HTR-8/SVneo (cell line): ENCODE measurements at regions not wholly inside any gene's neighbourhood (a gene's known extent, or its start where the extent isn't known, plus 50 kb on each side); places are given as distances from the start of the nearest gene placed in this dataset.

Experiments used
- DNase-seq: peaks from one replicate; pipeline ENCODE4 v3.0.0; 2011; ENCODE audit warnings: low spot score, mixed read lengths; ENCODE audit not compliant: insufficient read length
- FAIRE-seq: peaks from 2 replicates; lab custom pipeline; 2011; peaks lifted over from hg19 to GRCh38; lab: Jason Lieb, UNC

DNA sequence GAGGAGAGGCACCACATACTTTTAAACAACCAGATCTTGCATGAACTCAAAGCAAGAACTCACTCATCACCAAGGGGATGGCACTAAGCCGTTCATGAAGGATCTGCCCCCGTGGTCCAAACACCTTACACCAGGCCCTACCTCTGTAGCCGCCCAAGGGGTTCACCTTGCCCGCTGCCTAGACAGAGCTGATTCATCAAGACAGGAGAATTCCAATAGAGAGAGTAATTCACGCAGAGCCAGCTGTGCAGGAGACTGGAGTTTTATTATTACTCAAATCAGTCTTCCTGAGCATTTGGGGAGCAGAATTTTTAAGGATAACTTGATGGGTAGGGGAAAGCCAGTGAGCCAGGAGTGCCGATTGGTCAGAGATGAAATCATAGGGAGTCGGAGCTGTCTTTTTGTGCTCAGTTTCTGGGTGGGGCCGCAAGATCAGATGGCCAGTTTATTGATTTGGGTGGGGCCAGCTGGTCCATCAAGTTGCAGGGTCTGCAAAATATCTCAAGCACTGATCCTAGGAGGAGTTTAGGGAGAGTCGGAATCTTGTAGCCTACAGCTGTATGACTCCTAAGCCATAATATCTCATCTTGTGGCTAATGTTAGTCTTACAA lies 364.7 kb downstream of the PCDH7 start:
- no peak for DNase-seq
- no peak for FAIRE-seq

DNA sequence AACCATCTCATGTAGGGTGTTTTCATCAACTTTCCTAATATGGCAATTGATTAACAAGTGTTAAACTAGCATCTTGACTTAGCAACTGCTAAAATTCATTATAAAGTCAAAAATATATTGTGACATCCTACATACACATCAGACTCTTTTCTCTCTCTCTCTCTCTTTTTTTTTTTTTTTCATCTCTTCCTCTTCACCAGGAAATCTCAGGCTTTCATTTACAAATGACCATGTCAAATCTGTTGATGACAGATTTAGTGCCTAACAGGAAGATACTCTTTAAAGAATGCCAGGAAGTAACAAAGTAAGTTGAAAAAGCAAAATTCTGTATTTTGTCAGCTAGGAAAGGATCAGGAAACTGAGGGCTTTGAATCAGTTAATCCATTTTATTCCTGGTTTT lies 365.5 kb downstream of the PCDH7 start:
- FAIRE-seq (no peak), DNase-seq (no peak)

DNA sequence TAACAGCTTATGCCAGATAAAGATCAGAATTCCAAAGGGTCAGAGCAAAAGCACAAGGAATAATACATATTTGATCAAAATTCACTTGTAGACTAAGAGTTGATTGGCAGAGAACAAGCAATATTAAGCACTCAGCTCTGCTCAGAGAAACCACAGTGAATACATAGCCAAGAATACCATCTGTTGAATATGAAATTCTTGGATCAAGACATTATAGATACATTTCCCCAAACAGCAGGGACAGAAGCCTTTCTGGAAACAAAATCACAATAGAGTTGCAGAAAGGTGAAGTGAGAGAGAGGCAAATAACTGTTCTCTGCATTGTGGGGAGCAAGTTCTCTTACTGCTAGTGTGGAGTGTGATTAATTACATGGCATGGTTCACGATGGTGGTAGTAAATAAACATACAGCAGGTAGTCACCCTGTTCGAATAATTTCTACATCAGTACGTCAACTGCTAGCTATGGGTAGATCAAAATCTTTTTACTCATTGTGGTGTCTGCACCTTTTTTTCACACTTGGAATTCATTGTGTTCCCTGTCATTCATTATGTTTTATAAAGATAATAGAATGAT lies 366.7 kb downstream of the PCDH7 start:
- DNase-seq (no peak), FAIRE-seq (no peak)

DNA sequence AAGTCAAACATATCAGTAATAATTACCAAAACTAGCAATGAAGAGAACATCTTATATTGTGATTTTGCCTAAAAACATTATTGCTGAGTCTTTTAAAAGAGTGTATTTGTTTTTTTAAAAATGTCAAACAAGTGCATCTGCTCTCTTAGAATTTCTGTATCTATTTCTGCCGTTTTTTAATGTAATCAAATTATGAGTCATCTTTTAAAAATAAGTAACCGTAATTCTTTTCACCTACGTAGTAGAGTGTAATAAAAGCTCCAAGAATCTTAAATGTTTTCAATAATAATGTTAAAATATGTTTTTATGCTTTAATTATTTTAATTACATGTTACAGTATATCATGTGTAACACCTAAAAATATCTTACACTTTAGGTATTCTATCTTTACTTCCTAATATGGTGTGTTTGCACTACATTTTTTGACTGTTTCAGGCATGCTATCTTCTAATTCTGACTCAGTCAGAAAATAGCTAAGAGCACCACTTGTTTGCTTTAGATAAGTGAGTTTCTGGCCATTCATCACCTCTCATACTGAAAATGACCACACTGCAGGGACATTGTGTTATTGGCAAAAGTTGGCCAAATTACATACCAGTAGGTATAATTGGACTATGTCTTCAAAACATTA lies 368.5 kb downstream of the PCDH7 start:
- FAIRE-seq (no peak), DNase-seq (no peak)

DNA sequence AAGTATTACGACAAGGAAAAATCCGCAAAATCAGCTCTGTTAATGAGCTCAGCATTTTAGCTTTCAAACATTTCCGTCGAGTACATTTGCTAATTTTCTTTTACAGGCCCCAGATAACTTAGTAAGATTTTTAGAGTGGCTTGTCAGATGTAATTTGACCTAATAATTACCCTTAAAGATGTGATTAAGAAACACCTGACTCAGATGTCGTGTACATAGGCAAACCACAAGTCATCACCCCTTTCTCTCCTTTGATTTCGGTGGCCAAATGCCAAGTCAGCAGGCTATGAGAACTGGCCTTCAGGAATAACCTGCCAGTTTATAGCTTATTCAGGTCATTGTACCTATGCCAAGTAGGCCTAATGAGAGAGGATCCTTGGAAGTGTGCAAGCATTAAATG lies 369.6 kb downstream of the PCDH7 start:
- FAIRE-seq (no peak), DNase-seq (no peak)

DNA sequence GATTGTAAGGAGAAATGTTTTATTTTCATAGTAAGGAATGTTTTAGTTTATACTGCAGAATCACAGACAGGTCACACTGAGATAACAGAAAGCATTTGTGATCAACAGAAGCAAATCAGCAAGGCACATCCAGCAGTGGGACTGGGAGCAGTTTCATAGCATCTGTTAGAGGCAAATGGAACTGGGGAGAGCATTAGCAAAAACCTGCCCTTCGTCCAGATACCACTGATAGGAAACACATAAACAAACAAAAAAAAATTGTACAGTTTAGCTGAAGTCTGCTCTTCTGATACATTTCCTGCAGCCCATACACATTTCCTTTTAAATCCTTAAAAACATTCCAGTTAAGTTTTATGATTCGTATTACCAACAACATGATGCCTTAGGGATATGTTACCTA lies 374.3 kb downstream of the PCDH7 start:
- DNase-seq (no peak), FAIRE-seq (no peak)

DNA sequence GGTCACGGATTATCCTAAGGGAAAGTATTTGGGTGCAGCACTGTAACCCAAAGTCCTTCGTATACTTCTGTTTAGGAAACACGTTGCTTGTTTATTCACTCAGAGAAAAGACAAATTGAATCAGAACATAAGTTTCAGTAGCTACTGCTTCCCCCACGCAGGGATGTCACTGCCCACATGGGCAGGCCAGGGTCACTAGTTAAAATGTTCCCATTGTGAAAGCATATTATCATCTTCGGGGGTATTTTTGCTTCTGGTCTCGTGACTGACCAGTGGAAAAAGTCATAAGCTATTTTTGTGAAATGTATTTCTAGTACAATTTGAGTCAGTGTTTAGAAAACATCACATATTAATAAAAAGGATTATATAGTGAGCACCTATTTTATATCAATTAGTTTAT lies 377.8 kb downstream of the PCDH7 start:
- DNase-seq, result no peak

DNA sequence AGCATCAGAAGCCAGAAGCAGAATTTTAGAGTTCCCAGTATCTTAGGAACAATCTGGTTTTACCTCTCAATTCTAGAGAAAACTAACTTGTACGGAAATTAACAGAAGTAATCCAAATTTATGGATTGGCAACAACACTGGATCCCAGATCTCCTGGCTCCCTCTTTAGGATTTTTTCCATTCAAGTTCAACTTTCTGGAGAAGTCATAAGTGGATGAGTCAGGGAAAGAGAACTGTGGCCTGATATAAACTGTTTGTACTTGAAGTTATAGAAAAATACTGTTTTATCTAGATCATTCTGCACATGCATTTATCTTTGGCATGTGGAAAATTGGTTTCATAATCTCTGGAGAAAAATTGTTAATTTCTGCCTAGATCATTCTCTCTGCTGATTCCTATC lies 380.4 kb downstream of the PCDH7 start:
- DNase-seq, result no peak
- no peak for FAIRE-seq

More for the DNA sequence above, 377.8 kb downstream of the PCDH7 start:
- FAIRE-seq, result no peak

DNA sequence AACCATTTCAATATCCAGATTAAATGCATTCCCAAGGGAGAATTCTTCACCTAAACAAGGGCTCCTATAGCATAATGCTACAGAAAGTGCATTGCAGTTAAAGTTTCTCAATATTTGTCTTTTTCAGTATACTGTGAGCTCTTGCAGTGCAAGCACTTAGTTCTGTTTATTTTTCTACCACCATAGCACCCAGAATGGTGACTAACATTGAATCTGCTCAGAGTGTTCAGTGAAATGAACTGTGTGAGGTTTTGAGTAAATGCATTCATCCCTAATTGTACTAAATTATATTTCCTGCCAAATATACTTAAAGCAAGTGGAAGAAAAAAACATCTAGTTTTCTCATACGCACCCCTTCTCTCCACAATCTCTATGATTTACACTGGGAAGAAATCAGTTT lies 383.9 kb downstream of the PCDH7 start:
- DNase-seq (no peak), FAIRE-seq (no peak)

DNA sequence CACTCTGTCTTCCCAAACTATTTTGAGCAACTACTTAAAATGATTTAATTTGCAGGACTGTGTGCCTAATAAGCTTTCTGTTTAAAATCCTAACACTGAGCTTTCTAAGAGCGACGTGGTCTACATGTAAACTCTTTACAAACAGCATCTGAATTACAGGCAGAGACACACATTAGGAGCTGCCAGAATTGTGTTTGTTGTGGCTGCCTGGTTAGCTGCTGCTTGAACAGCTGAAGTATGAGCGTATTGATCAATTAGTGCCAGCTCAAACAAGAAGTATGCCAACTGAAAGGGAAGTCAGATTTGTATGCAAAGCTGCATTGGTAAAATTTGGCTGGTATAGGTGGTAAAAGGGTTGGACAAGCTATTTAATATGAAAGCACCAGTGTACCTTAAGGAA lies 384.4 kb downstream of the PCDH7 start:
- FAIRE-seq (no peak), DNase-seq (no peak)

DNA sequence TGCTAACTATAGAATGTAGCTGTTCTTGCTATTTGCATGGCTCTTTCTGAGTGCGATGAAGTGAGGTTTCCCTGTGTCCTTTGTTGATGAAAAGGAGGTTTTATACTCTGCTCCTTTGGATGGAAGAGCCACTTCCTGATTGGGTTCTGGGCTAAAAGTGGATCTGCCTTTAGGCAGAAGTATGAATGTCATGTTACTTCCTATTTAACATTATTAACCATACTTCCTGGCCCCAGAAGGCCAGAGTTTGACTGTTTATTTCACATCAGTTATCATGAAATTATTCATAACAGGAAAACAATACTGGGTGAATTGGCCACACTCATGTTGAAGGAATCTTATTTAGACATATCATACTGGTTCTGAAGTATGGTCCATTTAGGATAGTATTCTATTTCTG lies 386.2 kb downstream of the PCDH7 start:
- DNase-seq (no peak), FAIRE-seq (no peak)

DNA sequence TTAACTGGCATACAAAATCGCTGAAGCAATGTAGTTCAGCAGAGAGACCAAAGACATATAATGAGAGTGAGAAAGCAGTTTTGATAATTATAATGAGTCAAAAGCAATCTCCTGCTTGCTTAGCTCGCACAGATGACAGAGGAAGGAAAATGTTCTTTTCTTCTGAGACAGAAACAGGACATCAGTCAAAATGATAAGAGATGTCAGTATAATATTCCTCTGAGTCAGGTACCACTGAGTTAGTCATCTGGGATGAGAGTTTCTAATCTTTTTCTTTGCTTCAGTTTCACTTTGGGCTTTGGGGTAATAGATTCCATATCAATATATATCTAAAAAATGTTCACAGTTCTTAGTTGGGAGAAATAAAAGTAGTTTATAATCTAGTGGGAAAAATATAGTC lies 387.2 kb downstream of the PCDH7 start:
- DNase-seq, result no peak
- FAIRE-seq, result no peak

DNA sequence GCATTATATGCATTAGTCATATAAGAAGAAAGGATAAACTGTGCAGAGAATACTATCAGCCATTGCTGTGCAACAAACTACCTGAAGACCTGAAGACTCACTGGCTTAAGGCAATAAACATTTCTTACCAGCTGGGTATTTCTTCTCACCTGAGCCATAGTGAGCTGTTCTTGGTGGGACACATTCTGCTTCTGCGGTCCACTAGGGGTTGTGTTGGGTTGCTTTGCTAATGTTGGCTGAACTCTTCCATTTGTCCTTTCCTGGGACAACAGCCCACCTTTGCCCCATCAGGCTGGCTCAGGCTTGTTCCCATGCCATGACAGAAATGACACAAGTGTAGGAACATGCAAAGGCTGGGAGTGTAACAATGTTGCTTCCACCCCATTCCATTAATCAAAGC lies 388.6 kb downstream of the PCDH7 start:
- DNase-seq (no peak), FAIRE-seq (no peak)

DNA sequence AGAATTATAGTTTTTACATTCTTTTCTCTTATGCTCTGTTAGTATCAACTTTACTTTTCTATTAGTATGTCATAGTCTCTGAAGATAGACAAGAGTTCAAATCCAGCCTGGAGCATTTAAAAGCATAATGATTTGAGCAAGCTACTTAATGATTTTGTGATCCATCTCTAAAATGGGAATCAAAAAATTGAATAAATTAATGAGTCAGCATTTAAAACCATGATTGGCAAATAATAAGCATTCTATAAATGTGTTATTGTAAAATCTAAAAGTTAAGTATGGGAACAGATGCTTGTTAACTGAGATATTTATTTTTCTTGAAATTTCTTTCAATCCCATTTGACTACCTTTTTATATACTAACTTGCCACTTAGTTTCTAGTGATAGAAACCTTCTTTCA lies 391.6 kb downstream of the PCDH7 start:
- no peak for FAIRE-seq
- no peak for DNase-seq

DNA sequence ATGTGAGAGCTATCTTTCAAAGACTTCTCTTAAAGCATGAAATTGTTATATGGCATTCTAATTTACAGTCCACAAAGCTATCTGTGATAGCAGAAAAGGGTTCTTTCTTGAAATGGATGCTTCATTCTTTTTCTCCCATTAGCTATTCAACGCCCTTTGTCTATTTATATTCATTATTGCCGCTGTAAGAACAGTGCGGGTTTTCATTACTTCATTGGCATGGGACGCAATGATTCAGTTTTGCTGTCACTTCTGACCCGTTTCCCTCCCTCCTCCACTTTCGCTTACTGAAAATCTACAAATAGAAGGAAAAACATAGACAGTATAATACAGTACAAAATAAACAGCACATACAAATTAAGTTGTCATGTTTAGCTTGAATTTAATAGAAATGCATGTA lies 394.6 kb downstream of the PCDH7 start:
- FAIRE-seq (no peak), DNase-seq (no peak)

DNA sequence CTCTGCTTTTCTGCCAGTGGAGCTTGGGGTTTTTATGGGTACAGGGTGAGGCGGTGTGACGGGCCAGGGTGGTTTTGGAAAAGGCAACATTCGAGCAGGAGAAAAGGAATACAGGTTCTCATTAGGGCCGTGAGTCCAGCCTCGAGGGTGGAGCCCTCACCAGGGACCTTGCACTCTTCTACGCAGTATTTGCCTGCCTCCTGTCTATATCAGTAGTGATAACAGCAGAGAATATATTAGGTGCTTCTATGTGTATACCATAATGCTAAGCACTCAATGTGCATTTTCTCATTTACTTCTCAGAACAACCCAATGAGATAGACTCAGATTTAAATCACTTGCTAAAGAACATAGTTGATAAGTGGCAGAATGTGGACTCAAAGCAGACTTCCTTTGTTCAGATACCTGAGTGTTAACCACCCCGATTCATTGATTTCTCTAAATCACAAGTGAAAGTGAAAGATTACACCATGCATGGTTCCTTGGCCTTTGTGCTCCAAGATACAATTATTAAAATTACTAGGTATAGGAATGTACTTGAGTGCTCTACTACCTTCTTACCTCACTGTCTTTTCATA lies 403.9 kb downstream of the PCDH7 start:
- FAIRE-seq (no peak), DNase-seq (no peak)

DNA sequence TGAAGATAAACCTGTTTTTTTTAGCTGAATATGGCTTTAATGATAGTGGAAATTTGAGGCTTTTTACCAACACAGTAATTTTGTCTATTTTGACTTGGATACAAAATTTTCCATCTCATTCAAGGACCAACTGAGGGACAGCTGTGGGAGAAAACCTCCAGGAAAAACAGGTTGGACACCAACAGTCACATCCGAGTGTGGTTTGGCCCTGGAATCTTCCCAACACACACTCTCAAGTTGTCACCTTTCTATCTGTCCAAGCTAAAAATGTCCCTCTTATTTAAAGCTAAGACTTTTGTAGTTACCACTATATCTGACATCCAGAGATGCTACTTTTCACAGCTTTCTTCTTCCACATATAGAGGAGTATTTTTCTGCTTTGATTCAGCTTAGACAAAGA lies 404.9 kb downstream of the PCDH7 start:
- DNase-seq (no peak), FAIRE-seq (no peak)

DNA sequence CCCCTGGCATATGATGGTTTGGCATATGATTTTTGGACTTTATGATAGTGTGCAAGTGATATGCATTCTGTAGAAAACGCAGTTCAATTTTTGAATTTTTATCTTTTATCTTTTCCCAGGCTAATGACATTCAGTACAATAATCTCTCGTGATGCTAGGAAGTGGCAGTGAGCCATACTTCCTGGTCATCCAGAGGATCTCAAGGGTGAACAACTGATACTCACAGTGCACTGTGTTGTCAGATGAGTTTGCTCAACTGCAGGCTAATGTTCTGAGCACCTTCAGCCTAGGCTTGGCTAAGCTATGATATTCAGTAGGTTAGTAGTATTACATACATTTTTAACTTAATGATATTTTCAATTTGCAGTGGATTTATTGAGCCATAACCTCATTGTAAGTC lies 405.3 kb downstream of the PCDH7 start:
- no peak for DNase-seq
- FAIRE-seq, result no peak

DNA sequence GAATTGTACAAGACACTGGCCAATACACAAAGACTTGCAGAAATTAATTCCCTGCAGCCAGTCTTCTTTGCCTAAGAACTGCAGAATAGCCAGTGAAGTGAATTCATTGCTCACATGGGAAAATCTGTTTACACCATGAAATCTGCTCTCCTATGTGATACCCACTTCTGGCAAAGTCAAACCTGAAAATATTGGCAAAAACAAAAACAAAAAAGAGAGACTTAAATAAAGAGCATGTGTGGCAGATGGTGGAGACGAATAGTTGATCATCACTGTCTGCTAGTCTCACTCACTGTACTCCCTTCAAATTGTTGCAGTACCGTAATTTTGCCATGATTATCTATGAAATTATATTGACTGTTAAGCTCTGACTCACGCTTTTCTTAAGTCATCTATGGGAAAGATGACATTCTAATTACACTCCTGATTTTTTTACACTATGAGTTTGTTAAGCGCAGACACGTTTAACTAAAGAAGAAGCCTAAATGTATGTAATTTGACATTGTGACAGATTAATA lies 406.8 kb downstream of the PCDH7 start:
- DNase-seq (no peak), FAIRE-seq (no peak)

DNA sequence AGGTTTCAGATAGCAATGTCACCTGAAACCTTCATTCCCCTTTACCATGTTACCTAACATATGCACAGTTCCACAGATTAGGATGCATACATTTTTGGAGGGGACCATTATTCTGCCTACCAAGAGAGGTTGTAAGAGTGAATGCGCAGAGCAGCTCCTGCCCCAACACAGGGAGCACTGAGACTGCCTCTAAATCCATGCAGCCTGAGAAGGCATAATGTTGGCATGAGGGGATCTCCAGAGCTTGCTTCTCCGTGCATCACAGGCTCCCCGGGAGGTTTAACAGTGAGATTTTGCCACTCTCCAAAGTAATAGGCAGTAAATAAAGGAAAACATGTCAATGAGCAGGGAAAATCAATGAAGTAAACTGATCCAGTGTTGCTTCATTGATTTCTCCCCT lies 410.8 kb downstream of the PCDH7 start:
- FAIRE-seq (no peak), DNase-seq (no peak)

DNA sequence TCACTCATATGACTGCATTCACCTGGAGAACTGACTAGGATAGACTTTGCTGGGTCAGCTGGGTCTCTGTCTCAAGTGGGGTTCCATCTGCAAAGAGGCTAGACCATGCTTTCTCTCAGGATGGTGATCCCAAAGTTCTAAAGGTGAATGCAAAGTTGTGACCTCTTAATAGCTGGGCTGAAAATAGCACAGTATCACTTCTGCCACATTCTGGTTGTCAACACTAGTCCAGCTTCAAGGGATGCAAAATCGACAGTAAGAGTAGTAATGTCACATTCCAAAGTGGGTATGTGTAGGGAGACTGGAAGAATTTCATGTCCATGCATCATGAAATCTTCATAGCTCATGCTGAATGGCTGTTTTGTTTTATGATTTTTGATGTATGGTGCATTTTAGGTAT lies 414.6 kb downstream of the PCDH7 start:
- no peak for DNase-seq
- FAIRE-seq, result no peak

DNA sequence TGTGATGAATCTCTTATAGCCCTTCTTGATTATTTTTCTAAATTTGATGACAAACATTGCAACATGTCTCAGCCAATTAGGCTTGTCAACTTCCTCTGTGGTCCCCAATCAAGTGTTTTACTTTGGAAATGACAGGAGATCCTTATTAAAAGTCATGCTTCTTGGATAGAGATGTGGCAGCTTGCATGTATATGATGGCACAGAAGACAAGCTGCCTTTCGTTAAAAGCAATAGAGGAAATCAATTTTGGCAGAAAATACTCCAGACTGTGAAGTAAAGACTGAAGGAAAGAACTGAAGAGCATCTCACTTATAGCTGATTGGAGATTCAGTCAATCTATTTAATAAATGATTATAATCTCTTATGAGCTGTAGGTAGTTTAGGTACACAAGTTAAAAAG lies 419.6 kb downstream of the PCDH7 start:
- no peak for FAIRE-seq
- no peak for DNase-seq
